Parathyroid adenoma (tissue), 2 donors: ENCODE measurements at regions not wholly inside any gene's neighbourhood (a gene's known extent, or its start where the extent isn't known, plus 50 kb on each side); places are given as distances from the start of the nearest gene placed in this dataset.
"Not testable (repeated sequence)": the region's sequence is repeated elsewhere in the genome, so short reads cannot be mapped to it uniquely, and the experiment has no call there.

Experiments
- H2AFZ ChIP-seq: fragments of 300-600 bp; sonication (generic); one replicate; pipeline ENCODE4 v1.7.0; 2017; ENCODE audit warnings: antibody characterized with exemption, mild to moderate bottlenecking
- H3K27ac ChIP-seq: fragments of 300-600 bp; sonication (generic); one replicate; pipeline ENCODE4 v1.7.0; 2017
- H3K27me3 ChIP-seq: fragments of 300-600 bp; sonication (generic); one replicate; pipeline ENCODE4 v1.7.0; 2017; ENCODE audit warnings: low read length; ENCODE audit not compliant: control insufficient read depth, insufficient read depth
- H3K36me3 ChIP-seq: fragments of 300-600 bp; sonication (generic); one replicate; pipeline ENCODE4 v1.7.0; 2017; ENCODE audit warnings: low read length; ENCODE audit not compliant: control insufficient read depth, insufficient read depth
- H3K4me1 ChIP-seq: fragments of 300-600 bp; sonication (generic); one replicate; pipeline ENCODE4 v1.7.0; 2017; ENCODE audit warnings: control low read depth
- H3K4me2 ChIP-seq: fragments of 300-600 bp; sonication (generic); one replicate; pipeline ENCODE4 v1.7.0; 2017; ENCODE audit warnings: low read length
- H3K4me3 ChIP-seq: fragments of 300-600 bp; sonication (generic); one replicate; pipeline ENCODE4 v1.7.0; 2017; ENCODE audit warnings: low read depth, low read length
- H3K79me2 ChIP-seq: fragments of 300-600 bp; sonication (generic); one replicate; pipeline ENCODE4 v1.7.0; 2017; ENCODE audit warnings: control low read depth
- H3K9ac ChIP-seq: fragments of 300-600 bp; sonication (generic); one replicate; pipeline ENCODE4 v1.7.0; 2017; ENCODE audit warnings: mild to moderate bottlenecking
- H3K9me3 ChIP-seq: fragments of 300-600 bp; sonication (generic); one replicate; pipeline ENCODE4 v1.7.0; 2017; ENCODE audit warnings: low read length; ENCODE audit not compliant: control insufficient read depth
- TF ChIP-seq, protein P1 (sequence below): fragments of 300-600 bp; sonication (generic); IDR thresholded peaks from one replicate; pipeline ENCODE4 v1.7.0; 2017; ENCODE audit warnings: antibody characterized with exemption, mild to moderate bottlenecking
- donor health status: primary hyperparathyroidism.

DNA sequence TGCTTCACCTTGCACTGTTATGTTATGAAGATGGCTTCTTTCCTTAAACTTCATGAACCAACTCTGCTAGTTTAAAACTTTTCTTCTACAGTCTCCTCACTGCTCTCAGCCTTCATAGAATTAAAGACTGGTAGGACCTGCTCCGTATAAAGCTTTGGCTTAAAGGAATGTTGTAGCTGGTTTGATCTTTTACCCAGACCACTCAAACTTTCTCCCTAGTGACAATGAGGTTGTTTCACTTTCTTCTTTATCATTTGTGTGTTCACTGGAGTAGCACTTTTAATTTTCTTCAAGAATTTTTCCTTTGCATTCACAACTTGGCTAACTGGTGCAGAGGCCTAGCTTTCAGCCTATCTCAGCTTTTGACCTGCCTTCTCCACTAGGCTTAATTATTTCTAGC, 316.4 kb upstream of the RNF32 start:
- Histone ChIP-seq H3K9ac (no peak overlapping the region), H3K79me2 (no peaks in the 10 kb centered on the region), H3K27me3 (no peaks in the 10 kb centered on the region), H2AFZ (no peak overlapping the region), H3K9me3 (no peaks in the 10 kb centered on the region), H3K36me3 (no peaks in the 10 kb centered on the region), H3K4me1 (no peaks in the 10 kb centered on the region), H3K4me3 (no peak overlapping the region), H3K4me2 (no peak overlapping the region), H3K27ac (no peak overlapping the region)
- TF ChIP-seq, protein P1, sequence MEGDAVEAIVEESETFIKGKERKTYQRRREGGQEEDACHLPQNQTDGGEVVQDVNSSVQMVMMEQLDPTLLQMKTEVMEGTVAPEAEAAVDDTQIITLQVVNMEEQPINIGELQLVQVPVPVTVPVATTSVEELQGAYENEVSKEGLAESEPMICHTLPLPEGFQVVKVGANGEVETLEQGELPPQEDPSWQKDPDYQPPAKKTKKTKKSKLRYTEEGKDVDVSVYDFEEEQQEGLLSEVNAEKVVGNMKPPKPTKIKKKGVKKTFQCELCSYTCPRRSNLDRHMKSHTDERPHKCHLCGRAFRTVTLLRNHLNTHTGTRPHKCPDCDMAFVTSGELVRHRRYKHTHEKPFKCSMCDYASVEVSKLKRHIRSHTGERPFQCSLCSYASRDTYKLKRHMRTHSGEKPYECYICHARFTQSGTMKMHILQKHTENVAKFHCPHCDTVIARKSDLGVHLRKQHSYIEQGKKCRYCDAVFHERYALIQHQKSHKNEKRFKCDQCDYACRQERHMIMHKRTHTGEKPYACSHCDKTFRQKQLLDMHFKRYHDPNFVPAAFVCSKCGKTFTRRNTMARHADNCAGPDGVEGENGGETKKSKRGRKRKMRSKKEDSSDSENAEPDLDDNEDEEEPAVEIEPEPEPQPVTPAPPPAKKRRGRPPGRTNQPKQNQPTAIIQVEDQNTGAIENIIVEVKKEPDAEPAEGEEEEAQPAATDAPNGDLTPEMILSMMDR = no peak

DNA sequence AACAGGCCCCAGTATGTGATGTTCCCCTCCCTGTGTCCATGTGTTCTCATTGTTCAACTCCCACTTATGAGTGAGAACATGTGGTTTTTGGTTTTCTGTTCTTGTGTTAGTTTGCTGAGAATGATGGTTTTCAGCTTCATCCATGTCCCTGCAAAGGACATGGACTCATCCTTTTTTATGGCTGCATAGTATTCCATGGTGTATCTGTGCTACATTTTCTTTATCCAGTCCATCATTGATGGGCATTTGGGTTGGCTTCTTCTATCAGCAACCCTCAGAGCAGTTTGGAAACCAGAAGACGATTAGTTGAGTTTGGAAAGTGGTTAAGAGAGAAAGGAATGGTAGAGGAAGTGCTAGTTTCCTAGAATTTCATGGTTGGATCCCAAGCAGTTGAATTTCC, 319.1 kb upstream of the RNF32 start:
- not testable (repeated sequence) for H3K27ac ChIP-seq, H3K9ac ChIP-seq, H3K4me1 ChIP-seq, H3K27me3 ChIP-seq, H3K79me2 ChIP-seq, H3K9me3 ChIP-seq, H2AFZ ChIP-seq, H3K4me3 ChIP-seq, H3K36me3 ChIP-seq, H3K4me2 ChIP-seq

DNA sequence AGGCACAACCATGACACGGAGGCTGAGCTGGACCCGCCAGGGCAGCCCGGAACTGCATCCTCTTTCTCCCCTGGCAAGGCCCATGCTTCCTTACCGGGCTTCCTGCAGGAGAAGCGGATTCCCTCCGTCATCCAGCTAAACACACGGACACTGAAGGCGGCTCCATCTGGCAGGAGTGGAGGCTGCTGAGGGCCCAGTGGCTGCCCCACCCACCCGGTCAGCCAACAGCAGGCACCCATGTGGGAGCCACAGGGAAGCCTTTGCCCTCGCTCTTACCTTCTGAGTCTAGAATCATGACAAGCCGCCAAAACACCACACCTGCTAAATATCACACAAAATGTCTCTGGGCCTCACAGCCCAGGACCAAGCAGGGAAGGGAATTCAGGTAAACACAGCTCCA, 321.6 kb upstream of the RNF32 start:
- Histone ChIP-seq H3K4me3 (no peak overlapping the region), H3K4me2 (no peak overlapping the region), H3K9me3 (no peaks in the 10 kb centered on the region), H2AFZ (no peak overlapping the region), H3K9ac (no peak overlapping the region), H3K4me1 (no peaks in the 10 kb centered on the region), H3K36me3 (no peaks in the 10 kb centered on the region), H3K27ac (no peak overlapping the region), H3K79me2 (no peaks in the 10 kb centered on the region), H3K27me3 (no peaks in the 10 kb centered on the region)
- TF ChIP-seq, protein P1 = no peak

DNA sequence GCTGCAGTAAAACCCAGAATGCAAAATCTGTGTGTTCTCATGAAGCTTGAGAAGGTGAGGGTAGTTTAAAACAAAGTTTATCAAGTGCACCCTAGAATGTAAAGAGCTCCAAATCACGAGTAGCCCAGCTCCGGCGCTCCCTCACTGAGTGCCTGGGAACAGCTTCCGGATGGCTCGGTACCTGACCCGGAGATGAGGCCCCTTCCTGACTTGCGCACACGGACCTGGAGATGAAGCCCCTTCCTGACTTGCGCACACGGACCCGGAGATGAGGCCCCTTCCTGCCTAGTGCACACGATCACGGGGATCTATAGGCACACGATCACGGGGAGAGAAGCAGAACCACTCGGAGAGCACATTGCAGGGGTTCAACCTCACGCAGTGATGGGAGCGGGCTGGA, 322.1 kb upstream of the RNF32 start:
- H3K4me3 ChIP-seq = no peak overlapping the region
- no peaks in the 10 kb centered on the region for H3K9me3 ChIP-seq
- no peak overlapping the region for H2AFZ ChIP-seq
- no peaks in the 10 kb centered on the region for H3K27me3 ChIP-seq
- TF ChIP-seq, protein P1 = no peak
- H3K79me2 ChIP-seq = no peaks in the 10 kb centered on the region
- H3K4me1 ChIP-seq = no peaks in the 10 kb centered on the region
- H3K27ac ChIP-seq = no peak overlapping the region
- H3K4me2 ChIP-seq = no peak overlapping the region
- H3K36me3 ChIP-seq = no peaks in the 10 kb centered on the region
- H3K9ac ChIP-seq = no peak overlapping the region

DNA sequence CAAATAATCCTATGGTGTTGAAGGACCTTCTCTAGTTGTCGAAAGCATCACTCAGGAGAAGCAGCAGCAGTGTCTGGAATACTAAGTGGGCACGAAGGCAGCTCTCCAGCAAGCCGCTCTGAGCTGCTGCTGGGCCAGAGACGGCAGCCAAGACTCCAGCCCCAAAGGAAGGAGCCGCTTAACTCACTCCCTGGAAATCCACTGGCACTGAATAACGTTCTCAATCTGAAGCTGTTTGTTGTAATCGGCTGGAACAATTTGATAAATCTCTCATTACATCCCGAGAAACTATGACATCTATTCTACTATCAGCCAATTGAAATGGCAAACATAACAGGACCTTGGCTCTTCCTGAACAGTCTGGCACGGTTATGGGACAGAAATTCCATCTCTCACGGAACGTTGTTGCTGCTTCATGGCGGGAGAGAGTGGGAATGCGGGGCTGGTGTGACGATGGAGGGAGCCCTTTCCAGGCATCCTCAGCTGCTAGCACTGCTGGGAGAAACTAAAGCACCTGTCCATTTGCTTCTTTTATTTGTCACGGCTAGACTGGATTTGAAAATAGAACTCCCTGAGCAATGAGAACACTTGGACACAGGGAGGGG, 331.5 kb upstream of the RNF32 start:
- Histone ChIP-seq H3K27me3 (no peaks in the 10 kb centered on the region), H3K4me2 (no peak overlapping the region), H3K4me1 (no peaks in the 10 kb centered on the region), H3K36me3 (no peaks in the 10 kb centered on the region), H3K27ac (no peak overlapping the region), H3K4me3 (no peak overlapping the region), H3K79me2 (no peaks in the 10 kb centered on the region), H3K9ac (no peak overlapping the region), H3K9me3 (no peaks in the 10 kb centered on the region), H2AFZ (no peak overlapping the region)
- TF ChIP-seq, protein P1 = no peak
